Esophagus squamous epithelium (tissue), 5 donors: ENCODE measurements at regions not wholly inside any gene's neighbourhood (a gene's known extent, or its start where the extent isn't known, plus 50 kb on each side); places are given as distances from the start of the nearest gene placed in this dataset.

ENCODE experiments used
- DNase-seq: peaks from one replicate; lab custom pipeline; 2025; lab: John Stamatoyannopoulos, UW
- H3K27ac ChIP-seq, 4 donors: fragments of 200-600 bp; sonication (generic); one replicate each; pipeline ENCODE4 v1.5.1; 2016 to 2019; ENCODE audit warnings: mild to moderate bottlenecking in 1 of 4
- H3K27me3 ChIP-seq, 4 donors: fragments of 200-600 bp; sonication (generic); 1 replicate in 3 of 4; 2 replicates in 1 of 4; pipeline versions ENCODE4 v1.5.1 to v1.6.0; 2017 to 2021; ENCODE audit warnings: antibody characterized with exemption in 1 of 4
- H3K36me3 ChIP-seq, 3 donors: fragments of 200-600 bp; sonication (generic); one replicate each; pipeline ENCODE4 v1.5.1; 2016 to 2019
- H3K4me1 ChIP-seq, 3 donors: fragments of 200-600 bp; sonication (generic); one replicate each; pipeline ENCODE4 v1.5.1; 2017 to 2019
- H3K4me3 ChIP-seq, 4 donors: fragments of 200-600 bp; sonication (generic); 1 replicate in 3 of 4; 2 replicates in 1 of 4; pipeline ENCODE4 v1.5.1; 2016 to 2019; ENCODE audit warnings: mild to moderate bottlenecking in 2 of 4, moderate library complexity in 1 of 4
- H3K9me3 ChIP-seq, 3 donors: fragments of 200-600 bp; sonication (generic); one replicate each; pipeline ENCODE4 v1.5.1; 2016 to 2019
- CTCF ChIP-seq, 6 experiments: fragments of 450-650 bp in 4 of 6; fragments of 200-600 bp in 2 of 6; sonication (generic) in 2 of 6; IDR thresholded peaks; one replicate each; pipeline ENCODE4 v1.5.1; 2016 to 2019; ENCODE audit warnings: antibody characterized with exemption in 6 of 6, mild to moderate bottlenecking in 4 of 6, moderate library complexity in 4 of 6
- POLR2A ChIP-seq, 4 donors: fragments of 450-650 bp; IDR thresholded peaks; one replicate each; pipeline ENCODE4 v1.6.1; 2017; ENCODE audit warnings: antibody characterized with exemption in 4 of 4, mild to moderate bottlenecking in 4 of 4, moderate library complexity in 3 of 4
- WGBS, 2 donors: methylation state at CpG; one replicate each; pipeline ENCODE4 v1.1.5; 2018; 5-methylcytosine and 5-hydroxymethylcytosine counted together
- intact Hi-C: fragments of 100-400 bp; cut with DNase I; formaldehyde crosslinking; loops from one replicate; pipeline ENCODE4 v1.15.0; 2022
- donor health status: DM: yes; HTN: yes; CAD: no.

DNA sequence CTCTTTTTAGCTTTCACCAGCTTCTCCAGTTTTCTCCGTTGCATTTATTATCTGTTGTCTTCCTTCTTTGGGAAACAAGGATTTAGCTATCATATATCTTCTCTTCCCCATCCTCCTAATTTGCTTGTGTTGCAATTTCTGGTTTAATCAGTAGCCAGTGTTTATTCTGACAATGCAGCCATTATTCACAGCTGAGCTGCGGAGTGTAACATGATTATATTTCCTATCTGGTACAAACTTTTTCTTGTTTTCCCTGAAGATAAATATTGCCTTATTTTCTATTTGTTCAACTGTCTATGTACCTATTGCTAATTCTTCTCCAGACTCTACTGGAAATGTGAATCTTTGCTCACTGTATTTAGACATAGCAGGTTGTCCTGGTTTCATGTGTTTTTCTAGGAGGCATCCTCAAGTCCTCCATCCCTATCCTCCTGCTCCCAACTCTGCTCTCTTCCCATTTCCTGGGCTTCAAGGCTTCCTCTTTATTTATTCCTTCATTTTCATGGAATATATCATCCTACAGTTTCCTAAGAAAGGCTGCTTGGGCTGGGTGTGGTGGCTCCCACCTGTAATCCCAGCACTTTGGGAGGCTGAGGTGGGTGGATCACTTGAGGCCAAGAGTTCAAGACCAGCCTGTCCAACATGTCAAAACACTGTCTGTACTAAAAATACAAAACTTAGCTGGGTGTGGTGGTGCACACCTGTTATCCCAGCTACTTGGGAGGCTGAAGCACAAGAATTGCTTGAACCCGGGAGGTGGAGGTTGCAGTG is 72.4 kb upstream of the KDM7A start:
- Histone ChIP-seq H3K9me3 (no peaks in the 10 kb centered on the region), H3K4me3 (no peak overlapping the region), H3K27me3 (no peaks in the 10 kb centered on the region), H3K27ac (no peak overlapping the region), H3K36me3 (no peaks in the 10 kb centered on the region), H3K4me1 (peaks cover 0 to 12% (median 4%) of the 10 kb centered on the region in 3 donors)
- 76 to 84% methylated on average over 3 of the region's 3 CpGs for WGBS, 2 donors
- no peak for DNase-seq
- intact Hi-C loops, result no loop called here
- TF ChIP-seq CTCF (IDR thresholded peaks at IDR 0.05) (no peak), POLR2A (IDR thresholded peaks at IDR 0.05) (no peak)

DNA sequence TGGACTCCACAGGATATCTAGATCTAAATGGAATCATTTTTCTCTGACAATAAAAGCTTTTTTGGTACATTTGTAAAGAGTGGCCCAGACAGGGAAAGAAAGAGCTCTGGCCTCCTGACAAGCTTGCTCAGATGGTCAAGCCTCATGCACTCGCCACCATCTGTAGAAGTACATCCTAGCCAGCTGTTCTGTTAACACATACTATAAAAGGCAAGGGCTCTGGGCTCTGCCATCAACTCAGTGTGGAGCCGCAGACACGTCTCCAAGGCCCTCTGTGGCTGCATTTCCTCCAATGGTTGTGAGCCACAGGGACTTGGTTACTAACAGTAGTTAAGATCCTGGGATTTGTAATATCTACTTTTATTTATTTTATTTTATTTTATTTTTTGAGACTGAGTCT is 70.8 kb upstream of the KDM7A start:
- H3K27ac ChIP-seq, result no peak overlapping the region
- H3K4me3 ChIP-seq, result no peak overlapping the region
- TF ChIP-seq CTCF (IDR thresholded peaks at IDR 0.05) (no peak), POLR2A (IDR thresholded peaks at IDR 0.05) (no peak)
- intact Hi-C loops, result no loop called here
- H3K9me3 ChIP-seq, result no peaks in the 10 kb centered on the region
- 68 to 86% methylated on average over 3 of the region's 3 CpGs for WGBS, 2 donors
- H3K4me1 ChIP-seq, result peaks cover 4 to 19% (median 7%) of the 10 kb centered on the region in 3 donors
- no peaks in the 10 kb centered on the region for H3K36me3 ChIP-seq
- no peaks in the 10 kb centered on the region for H3K27me3 ChIP-seq
- DNase-seq, result no peak

DNA sequence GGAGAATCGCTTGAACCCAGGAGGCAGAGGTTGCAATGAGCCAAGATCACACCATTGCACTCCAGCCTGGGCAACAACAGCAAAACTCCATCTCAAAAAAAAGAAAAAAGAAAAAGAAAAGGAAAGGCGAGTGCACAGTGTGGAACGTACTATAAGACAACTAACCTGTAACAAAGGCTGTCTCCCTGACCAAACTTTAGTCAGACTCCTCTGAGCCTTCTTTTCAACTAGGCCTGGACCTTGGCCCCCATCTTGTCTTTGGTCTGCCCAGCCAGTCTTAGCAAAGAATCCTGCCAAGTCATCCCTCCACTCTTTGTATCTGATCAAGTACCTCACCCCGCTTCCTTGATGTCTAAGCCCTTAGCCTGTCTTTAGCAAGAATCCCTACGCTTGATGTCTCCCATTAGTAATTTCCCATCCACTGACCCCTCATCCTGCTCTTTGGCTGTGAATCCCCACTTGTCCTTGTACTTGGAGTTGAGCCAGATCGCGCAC is 68.9 kb upstream of the KDM7A start:
- Histone ChIP-seq H3K4me1 (peaks cover 17 to 33% (median 18%) of the 10 kb centered on the region in 3 donors), H3K27ac (no peak overlapping the region), H3K27me3 (no peaks in the 10 kb centered on the region), H3K9me3 (no peaks in the 10 kb centered on the region), H3K4me3 (no peak overlapping the region), H3K36me3 (no peaks in the 10 kb centered on the region)
- no peak for TF ChIP-seq CTCF (IDR thresholded peaks at IDR 0.05)
- TF ChIP-seq POLR2A (IDR thresholded peaks at IDR 0.05), result no peak
- WGBS, 2 donors, result 94 to 97% methylated on average over 6 to 7 of the region's 7 CpGs
- no peak for DNase-seq
- intact Hi-C loops, result no loop called here

GRCh38 chr7:140242057-140243031 is 65.6 kb upstream of the KDM7A start:
- TF ChIP-seq CTCF (IDR thresholded peaks at IDR 0.05) (peak in 2 of 6 experiments; percentile 15 to 16), POLR2A (IDR thresholded peaks at IDR 0.05) (no peak)
- WGBS, 2 donors, result 24 to 37% methylated on average over 3 to 4 of the region's 4 CpGs
- no peak for DNase-seq

More at GRCh38 chr7:140242057-140243031, 65.6 kb upstream of the KDM7A start:
- peaks cover 24 to 55% (median 27%) of the 10 kb centered on the region in 3 donors for H3K4me1 ChIP-seq
- no peaks in the 10 kb centered on the region for H3K36me3 ChIP-seq
- intact Hi-C loops, result no loop called here
- H3K4me3 ChIP-seq, result no peak overlapping the region
- peaks cover 0 to 6% (median 0%) of the 10 kb centered on the region in 4 donors for H3K27me3 ChIP-seq
- peak overlapping the region; percentile 70 to 89 (median 80) for H3K27ac ChIP-seq
- no peaks in the 10 kb centered on the region for H3K9me3 ChIP-seq
